ENCODE measurements at regions not wholly inside any gene's neighbourhood (a gene's known extent, or its start where the extent isn't known, plus 50 kb on each side); places are given as distances from the start of the nearest gene placed in this dataset.

GRCh38 chr1:118828038-118828437, 160.1 kb downstream of the TBX15 start:
- no peak for TF ChIP-seq EZH2 (IDR thresholded peaks at IDR 0.05; ENCODE audit: insufficient read depth, poor library complexity, severe bottlenecking)
- no peak for TF ChIP-seq EZH2phosphoT487 (IDR thresholded peaks at IDR 0.05; ENCODE audit: insufficient read depth, low read depth)

Measured in GM23248 (cell line).